Heart left ventricle (tissue), 13 donors: ENCODE measurements at regions not wholly inside any gene's neighbourhood (a gene's known extent, or its start where the extent isn't known, plus 50 kb on each side); places are given as distances from the start of the nearest gene placed in this dataset.

ENCODE experiments used
- CTCF ChIP-seq, 12 donors: fragments of 200-600 bp; sonication (generic) in 4 of 12; IDR thresholded peaks; one replicate each; pipeline versions ENCODE4 v1.5.0 to v1.8.0; 2018 to 2022; ENCODE audit warnings: antibody characterized with exemption in 12 of 12, mild to moderate bottlenecking in 5 of 12
- POLR2A ChIP-seq, 2 donors: fragments of 450-650 bp; IDR thresholded peaks; one replicate each; pipeline ENCODE4 v1.6.1; 2017; ENCODE audit warnings: antibody characterized with exemption in 2 of 2, mild to moderate bottlenecking in 2 of 2, moderate library complexity in 2 of 2
- donor health status: ischemic (EF 13 %, LVEDD 7.1; RV severe dilation, severe dysfunction).
- donor health status: DM: no; HTN: yes; CAD: no.
- donor health status: DM: no; HTN: no; CAD: no.
- donor health status: ischemic (EF 25% LVEDD 6.9; RV normal size, moderate dysfunction).
- donor health status: ischemic (EF 25% LVEDD 5.7; RV mildly dilated, moderate dysfunction).
- donor health status: ischemic (EF 35%, LVEDD 5.7; RV mildly dilated, moderate dysfunction).
- donor health status: nonischemic (EF 11% LVEDD 7.7; RV severe dilation, severe dysfunction).
- donor health status: DM: yes; HTN: yes; CAD: no.
- donor health status: PGD.
- donor health status: ischemic (EF 29% LVEDD 5.4; RV normal size, mild dysfunction).
- donor health status: nonischemic (EF 23%, LVEDD 6.1; RV moderate dilation, normal function).

- no peak for TF ChIP-seq CTCF (IDR thresholded peaks at IDR 0.05)
- no peak for TF ChIP-seq POLR2A (IDR thresholded peaks at IDR 0.05)
These were observed 268.0 kb downstream of the BMP7 start for GRCh38 chr20:56998438-56998837.
